NCI-H510A treated with DMSO at 0.1 percent for 48 hours (cell line): ENCODE measurements at regions not wholly inside any gene's neighbourhood (a gene's known extent, or its start where the extent isn't known, plus 50 kb on each side); places are given as distances from the start of the nearest gene placed in this dataset.

ENCODE experiments used
- DNase-seq: peaks from one replicate; lab custom pipeline; 2025; lab: John Stamatoyannopoulos, UW

DNA sequence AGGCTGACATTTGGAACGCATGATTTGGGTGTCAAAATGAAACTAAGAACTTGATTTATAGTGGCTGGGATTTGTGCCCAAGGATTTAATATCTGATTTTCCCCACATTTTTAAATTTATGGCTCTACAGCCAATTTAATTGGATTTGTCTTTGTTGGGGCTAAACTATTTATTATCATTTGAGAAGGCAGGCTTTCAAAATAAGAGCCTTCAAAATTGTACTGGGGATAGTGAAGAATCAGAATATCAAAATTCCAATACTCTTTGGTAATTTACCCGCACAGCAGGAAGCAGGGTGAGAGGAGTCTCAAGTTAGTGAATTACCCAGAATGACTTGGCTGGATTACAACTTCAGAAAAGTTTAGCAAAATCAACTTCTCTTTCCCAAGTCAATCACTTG lies 278.1 kb downstream of the LRATD1 start:
- no peak for DNase-seq

DNA sequence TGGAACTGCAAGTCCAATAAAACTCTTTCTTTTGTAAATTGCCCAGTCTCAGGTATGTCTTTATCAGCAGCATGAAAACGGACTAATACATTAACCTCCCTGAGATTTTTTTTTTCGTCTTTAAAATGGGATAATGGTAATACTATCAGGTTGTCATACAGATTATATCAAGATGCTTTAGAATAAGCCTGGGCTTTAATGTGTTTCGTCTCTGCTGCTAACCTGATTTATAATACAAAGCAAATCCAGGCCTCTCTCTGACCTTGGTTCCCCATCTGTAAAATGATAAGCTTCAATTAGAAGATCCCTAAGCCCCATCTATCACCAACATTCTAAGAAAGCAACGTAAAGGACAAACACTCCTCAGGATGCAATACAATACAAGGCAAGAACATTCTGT lies 283.5 kb downstream of the LRATD1 start:
- no peak for DNase-seq

- no peak for DNase-seq
Measured at GRCh38 chr2:14923820-14924580, 291.5 kb downstream of the LRATD1 start.

DNA sequence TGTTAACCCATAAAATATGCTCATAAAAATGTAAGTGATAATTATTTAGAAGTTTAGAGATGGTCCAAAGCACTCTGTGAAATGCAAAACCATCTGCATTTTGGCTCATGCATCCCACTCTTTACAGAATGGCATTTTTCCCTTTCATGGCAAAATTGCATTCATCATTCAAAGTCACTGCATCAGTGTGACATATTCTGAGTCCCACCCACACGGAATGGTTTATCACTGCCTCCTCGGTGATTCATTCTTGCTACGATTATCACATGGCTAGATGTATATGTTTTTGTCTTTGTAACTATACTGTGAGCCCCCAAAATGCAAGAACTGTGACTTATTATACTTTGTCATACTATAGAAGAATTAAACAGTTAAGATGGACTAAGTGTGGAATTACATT lies 293.0 kb downstream of the LRATD1 start:
- DNase-seq: no peak

DNA sequence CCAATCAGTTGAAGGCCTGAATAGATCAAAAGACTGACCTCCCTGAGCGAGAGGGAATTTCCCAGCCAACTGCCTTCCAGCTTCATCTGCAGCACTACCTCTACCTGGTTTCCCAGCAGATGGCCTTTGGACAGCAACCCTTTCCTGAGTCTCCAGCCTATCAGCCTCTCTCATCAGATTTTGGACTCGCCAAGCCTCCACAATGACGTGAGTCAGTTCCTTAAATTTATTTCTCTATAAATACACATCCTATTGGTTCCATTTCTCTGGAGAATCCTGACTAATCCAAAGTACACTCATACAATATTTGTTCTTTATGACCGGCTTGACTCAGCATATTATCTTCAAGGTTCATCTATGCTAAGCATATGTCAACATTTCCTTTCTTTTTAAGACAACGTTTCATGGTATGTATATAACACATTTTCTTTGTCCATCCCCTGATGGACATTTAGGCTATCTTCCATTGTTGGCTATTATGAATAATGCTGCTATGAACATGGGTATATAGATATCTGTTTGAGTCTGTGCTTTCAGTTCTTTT lies 294.6 kb downstream of the LRATD1 start:
- no peak for DNase-seq

DNA sequence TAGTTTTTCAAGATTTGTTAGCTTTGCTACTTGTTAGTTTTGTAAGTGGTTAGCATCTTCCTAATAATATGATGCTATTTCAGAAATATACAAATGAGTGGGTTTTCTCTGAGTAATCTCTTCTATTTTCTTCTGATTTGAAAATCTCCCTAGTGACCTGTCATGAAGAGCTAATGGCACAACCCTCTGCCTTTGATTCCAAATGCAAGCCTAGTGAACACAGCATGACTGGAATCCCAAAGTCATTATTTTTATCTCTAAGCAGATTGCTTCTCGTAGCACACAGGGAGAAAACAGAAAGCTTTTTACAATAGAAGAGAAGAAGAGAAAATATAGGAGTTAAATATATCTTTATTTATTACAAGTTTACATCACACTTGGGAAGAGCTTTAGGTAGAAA lies 295.5 kb downstream of the LRATD1 start:
- no peak for DNase-seq

DNA sequence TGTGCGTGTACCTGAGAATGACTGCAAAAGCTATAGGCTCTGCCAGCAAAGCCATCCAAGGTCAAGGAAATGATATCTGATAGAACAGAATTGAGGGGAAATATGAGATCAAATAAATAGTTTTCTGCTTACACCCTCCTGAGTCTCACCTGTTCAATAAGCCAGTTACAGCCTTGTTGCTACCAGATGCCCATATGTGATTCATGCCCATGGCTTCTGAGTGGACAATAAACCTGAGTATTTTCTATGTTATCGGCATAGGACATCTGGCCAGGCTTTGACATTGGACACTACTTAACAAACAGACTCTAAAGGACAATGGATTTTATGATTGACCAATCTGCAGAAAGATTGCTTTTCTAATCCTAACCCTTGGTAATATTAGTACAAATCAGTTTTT lies 297.9 kb downstream of the LRATD1 start:
- no peak for DNase-seq

DNA sequence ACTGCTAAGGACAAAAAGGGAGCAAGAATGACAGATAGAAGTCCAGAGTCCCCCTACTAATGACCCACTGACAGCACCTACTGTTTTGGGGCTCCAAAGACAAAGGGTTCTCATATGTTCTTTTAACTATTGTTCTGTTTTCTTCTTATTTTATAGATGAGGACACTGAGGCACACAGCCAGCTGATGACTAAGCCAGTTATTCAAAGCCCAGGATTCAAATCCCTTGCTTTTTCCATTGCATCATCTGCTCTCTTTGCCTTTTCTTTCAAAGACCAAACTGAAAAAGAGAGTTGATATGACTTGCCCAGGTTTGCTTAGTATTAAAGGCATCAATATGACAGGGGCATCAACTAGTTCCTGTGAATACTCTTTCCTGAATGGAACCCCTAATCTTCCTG lies 299.8 kb downstream of the LRATD1 start:
- DNase-seq: no peak

GRCh38 chr2:14933753-14934152 lies 301.2 kb downstream of the LRATD1 start:
- DNase-seq: no peak

DNA sequence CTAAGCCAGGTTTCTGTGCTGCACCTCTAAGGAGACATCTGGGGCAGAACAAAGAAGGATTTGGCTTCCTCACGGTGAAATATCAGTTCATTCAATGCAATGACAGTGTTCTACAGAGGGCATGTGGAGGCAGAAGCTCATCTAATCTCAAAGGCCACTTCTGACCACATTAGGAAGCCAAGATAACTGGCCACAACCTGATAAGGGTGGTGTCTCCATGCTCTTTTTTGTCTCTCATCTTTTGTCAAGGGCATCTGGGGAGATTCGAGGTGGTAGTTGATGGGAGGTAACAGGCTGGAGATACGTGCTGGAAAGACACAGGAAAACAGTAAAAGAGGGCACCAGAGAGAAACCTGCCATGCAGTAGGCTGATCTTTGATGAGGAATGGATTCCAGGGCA lies 303.9 kb downstream of the LRATD1 start:
- DNase-seq: no peak

- no peak for DNase-seq
Measured at GRCh38 chr2:14937336-14937735, 304.8 kb downstream of the LRATD1 start.

DNA sequence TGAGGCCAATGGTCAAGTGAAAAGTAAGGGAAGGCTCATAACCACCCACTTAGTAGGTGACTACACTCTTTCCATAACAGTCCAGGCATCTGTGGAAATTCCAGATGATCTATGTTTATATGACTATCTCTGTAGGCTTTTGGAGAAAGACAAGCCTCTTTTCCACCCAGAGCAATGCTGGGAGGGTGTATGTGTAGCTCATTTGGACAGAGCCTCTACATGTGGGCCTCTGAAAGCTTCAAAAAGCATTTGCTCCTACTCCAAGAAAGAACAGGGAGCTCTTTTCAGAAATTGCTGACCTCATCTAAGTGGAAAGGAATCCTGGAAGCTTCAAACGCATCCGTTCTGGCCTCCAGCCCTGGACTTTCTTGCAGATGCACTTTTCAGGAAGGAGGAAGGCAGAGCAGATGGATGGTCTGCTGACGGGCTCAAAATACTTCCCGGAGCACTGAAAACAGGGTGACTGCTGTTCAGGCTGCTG lies 308.7 kb downstream of the LRATD1 start:
- DNase-seq: no peak

DNA sequence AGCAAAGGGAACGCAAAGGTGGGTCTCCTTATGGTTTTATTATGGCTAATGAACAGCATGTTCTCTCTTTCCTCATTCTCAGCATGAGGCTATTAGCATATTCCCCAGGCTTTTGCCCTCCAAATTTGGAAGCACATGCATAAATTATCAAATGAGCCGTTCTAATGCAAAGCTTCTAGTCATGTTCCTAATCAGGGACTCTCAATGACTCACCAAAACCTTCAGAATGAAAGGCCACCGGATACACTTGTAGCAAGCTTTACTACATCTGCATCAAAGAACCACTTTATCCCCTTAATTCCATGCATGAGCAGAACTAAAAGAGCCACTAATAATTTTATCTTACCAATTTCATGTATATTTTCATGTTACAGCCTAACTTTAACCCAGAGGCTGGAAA lies 310.5 kb downstream of the LRATD1 start:
- no peak for DNase-seq

GRCh38 chr2:14944562-14945346 lies 312.2 kb downstream of the LRATD1 start:
- DNase-seq: peak; percentile 8

DNA sequence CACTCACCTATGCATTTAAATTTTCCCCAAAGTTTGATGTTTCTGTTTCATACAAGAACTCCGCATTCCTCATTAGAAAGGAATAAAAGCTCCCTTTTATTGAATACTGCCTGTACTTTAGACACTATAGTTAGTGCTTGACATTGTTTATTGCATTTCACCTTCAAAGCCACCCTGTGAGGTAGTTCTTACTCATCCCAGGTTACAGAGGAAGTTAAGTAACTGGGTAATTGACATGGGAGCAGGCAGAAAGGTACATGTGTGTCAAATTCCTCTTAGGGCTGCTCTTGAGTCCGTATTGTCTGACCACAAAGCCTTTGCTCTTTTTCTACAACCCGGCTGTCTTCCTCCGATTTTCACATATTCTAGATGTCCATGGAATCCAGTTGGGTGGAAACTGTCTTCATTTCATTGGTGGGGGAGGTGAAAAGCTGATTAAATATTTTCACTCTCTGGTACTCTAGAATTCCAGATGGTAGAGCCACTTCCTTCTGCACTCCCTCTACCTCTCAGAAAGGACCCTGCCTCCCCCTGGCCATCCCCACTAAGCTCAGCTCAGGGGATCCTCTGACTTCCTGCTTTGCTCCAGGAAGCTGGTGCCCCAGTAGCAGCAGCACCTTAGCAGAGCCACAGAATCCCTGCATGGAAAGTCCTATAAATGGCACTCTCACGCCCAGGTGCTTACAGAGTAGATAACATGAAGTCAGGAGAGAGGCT lies 319.2 kb downstream of the LRATD1 start:
- no peak for DNase-seq

- no peak for DNase-seq
Measured at GRCh38 chr2:14952400-14952963, 320.0 kb downstream of the LRATD1 start.

- DNase-seq: no peak
Measured at GRCh38 chr2:14960686-14961324, 328.3 kb downstream of the LRATD1 start.

- no peak for DNase-seq
Measured at GRCh38 chr2:14967729-14968128, 335.2 kb downstream of the LRATD1 start.

GRCh38 chr2:14975381-14975780 lies 342.9 kb downstream of the LRATD1 start:
- DNase-seq: no peak

DNA sequence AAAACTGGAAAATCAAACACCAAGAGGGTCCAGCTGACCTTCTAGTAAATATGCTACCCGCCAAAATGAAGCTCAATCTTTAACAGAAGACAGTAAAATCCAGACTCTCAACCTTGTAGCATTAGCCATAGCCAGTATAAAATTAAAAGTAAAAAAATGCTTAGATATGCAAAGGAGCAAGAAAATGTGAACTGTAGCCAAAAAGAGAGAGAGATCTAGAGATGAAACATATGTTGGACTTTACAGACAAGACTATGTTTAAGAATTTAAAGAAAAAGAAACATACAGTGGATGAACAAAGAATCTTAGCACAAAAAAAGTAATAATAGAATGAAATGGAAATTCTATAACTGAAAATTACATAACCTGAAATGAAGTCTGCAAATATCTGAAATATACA lies 344.5 kb downstream of the LRATD1 start:
- DNase-seq: no peak

- no peak for DNase-seq
Measured at GRCh38 chr2:14978845-14979244, 346.3 kb downstream of the LRATD1 start.

DNA sequence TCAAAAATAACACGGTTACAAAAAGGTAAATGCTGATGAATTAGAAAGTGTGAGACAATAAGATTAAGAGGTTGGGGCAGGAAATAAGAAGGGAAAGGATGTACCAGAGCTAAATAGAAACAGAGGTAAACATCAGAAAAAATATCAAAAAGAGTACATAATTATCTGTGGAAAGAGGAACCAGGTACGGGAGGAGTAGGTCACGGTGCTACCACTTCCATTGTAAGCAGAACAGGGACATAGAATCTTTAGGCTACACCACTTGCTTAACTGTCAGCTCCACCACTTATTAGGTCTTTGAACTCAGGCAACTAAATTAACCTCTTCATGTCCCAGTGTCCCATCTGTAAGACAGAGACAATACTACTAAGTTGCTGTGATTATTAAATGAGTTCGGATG lies 350.3 kb downstream of the LRATD1 start:
- no peak for DNase-seq
